HG03565 (cell line): ENCODE measurements at regions not wholly inside any gene's neighbourhood (a gene's known extent, or its start where the extent isn't known, plus 50 kb on each side); places are given as distances from the start of the nearest gene placed in this dataset.
"Not testable (repeated sequence)": the region's sequence is repeated elsewhere in the genome, so short reads cannot be mapped to it uniquely, and the experiment has no call there.

Experiments
- ATAC-seq: cut with Tn5 transposase; IDR thresholded peaks from one replicate; pipeline ENCODE4 v1.9.1; 2021; ENCODE audit warnings: mild to moderate bottlenecking, moderate library complexity; ENCODE audit not compliant: unreplicated experiment

DNA sequence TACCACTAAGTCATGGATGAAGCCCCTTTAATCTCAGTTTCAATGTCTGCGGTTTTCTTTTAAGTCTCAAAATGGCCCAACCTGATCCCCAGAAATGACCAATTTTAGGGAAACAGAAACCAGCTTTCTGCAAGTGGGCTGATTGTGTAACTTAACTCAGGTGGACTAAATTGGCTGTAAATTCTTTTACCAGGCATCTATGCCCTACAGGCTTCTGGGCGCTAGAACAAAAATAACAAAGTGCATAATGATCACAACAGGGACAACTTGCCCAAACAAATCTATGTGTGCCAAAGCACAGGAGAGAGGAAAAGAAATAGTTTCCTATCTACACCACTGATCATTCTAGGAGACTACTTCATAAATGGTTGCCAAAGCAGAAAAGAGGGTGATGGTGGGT lies 112.3 kb upstream of the SETBP1 start:
- no peak for ATAC-seq

- no peak for ATAC-seq
Measured at GRCh38 chr18:44568986-44569385, 111.7 kb upstream of the SETBP1 start.

GRCh38 chr18:44569391-44570055 lies 111.2 kb upstream of the SETBP1 start:
- ATAC-seq = no peak

GRCh38 chr18:44579028-44579702 lies 101.5 kb upstream of the SETBP1 start:
- ATAC-seq = peak; percentile 65

- no peak for ATAC-seq
Measured at GRCh38 chr18:44579745-44580144, 100.9 kb upstream of the SETBP1 start.

GRCh38 chr18:44580159-44580558 lies 100.5 kb upstream of the SETBP1 start:
- no peak for ATAC-seq

GRCh38 chr18:44580782-44581181 lies 99.9 kb upstream of the SETBP1 start:
- not testable (repeated sequence) for ATAC-seq

DNA sequence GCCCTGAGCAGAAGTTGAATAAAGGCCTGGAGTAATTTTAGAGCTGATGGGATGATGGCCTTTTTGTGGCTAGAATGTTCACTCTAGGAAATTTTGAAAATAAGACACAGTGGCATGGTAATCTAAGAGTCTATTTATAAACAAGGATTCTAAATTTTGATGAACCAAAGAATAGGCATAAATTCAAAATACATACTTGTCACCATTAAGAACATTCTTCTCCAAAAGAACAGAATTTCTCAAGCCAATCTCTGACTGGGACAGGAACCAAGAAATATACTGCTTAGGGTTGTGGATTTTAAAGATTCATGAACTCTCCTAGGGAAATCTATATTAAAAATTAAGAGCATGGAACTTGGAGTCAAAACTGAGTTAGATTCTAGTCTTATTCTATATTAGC lies 98.2 kb upstream of the SETBP1 start:
- ATAC-seq = no peak

DNA sequence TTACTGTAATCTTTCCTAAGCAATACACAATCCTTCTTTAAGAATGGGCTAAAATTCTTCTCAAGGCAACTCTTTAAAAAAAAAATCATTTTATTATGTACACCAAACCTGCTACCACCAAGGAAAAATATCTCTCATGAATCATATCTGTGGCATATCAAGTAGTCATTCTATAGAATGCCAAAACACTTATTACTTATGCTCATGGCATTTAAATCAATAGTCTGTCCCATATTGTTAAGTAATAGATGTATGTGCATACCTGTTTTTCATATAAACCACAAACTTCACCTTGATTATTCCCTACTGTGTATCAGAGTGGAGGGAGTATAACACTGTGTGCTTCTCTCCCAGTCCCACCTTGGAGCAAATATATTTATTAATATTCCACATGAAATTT lies 95.8 kb upstream of the SETBP1 start:
- no peak for ATAC-seq

DNA sequence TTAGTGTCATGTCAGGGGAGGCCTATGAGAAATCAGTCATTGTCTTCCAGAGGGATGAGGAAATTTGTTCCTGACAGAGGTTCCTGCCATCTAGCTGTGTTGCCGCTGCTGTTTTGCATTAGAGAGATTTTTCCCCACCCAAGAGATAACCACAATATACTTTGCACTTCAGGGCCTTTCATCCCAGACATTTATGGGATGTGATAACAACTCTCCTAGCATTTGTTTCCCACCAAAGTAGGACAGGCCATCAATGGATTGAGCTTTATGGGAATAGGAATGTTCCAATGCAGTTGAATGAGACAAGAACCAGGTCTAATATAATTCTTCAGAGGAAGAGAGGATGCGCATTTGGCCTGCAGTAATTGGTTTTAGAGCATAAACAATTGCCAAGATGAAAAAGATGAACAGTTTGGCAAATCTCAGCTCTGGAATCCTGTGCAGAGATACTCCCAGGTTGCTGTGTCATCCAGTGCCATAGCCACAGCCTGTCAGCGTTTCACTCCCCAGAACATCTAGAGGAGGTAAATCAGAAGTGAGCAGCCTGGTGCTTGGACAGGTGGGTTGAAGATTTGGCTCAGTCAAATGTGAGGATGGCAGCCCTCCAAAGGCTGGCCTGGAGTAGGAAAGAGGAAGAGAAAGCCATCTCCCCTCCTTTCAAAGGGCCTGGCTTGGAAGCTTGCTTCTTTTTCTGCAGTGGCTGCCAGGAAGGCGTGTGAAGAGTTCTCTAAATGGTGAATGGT lies 93.7 kb upstream of the SETBP1 start:
- no peak for ATAC-seq

DNA sequence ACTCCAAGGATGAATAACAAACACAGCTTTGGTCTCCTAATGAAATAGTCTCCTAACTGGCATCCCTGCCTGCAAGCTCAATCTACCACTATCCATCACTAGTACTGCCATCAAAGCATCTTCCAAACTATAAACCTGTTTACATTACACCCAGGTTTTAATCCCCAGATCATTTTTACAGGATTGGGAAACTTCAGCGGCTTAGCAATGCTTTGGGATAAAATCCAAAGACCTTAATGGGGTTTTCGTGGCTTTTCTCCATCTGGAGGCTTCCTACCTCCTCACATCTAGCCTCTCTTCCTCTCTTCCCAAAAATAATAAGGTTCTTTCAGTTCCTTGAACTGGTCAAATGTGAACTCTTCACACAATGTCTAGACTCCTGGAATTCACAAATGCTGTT lies 92.2 kb upstream of the SETBP1 start:
- ATAC-seq = no peak

DNA sequence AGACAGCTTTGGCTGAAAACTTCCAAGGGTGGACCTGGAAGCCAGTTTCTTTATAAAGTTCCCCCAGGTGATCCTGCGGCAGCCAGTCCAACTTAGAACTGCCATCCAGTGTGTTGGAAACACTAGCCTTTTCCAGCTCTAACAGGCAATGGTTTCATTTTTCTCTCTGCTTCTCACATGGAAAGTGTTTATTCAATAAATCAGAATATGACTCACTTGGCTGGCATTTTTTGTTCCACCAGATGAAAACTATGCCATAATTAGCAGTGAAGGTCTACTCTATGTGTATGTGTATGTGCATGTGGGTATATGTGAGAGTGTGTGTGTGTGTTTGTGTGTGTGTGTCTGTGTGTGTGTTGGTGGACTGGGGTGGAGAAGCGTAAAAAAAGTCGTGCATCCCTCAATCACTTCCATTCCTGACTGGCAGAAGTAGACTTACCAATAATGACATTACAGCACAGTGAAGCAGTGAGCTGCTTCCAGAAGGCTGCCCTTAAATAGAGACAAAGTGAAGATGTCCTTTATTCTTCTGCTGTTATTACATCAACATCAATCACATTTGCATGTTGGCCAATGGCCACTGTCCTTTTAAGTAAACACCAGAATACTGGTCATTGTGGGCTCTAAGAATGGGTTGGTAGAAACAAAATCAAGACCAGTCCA lies 90.9 kb upstream of the SETBP1 start:
- ATAC-seq = no peak

DNA sequence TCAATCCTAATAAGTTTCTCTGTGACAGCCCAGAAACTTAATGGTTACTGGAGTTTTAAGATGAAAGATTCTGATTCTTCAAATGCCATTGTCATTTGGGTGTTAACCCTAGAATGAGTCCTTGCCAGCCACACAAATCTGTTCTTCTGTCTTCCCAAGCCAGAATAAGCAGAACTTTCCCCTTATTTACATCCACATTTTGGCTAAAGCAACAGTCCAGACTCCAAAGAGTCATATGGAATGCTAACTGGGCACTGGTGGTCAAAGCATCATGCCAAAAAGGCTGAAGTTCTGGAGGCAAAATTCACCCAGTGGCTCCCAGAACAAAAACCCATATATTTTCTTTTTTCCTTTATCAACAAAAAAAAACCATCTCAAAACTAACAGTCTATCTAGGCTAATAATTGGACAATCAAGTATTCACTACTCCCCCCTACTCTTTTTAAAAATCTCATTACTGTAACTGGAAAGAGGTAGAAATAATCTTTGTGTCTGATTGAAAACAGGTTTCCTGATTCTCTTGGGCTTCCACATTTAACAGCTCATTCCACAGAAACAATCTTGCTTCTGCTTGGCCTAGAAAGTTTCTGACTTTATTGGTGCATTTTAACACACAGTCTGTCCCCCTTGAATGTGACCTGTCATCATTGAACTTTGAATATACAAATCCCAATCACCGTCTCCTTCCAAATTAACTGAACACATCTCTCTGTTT lies 89.6 kb upstream of the SETBP1 start:
- no peak for ATAC-seq

- no peak for ATAC-seq
Measured at GRCh38 chr18:44592639-44593038, 88.0 kb upstream of the SETBP1 start.

- no peak for ATAC-seq
Measured at GRCh38 chr18:44594799-44595467, 85.8 kb upstream of the SETBP1 start.

DNA sequence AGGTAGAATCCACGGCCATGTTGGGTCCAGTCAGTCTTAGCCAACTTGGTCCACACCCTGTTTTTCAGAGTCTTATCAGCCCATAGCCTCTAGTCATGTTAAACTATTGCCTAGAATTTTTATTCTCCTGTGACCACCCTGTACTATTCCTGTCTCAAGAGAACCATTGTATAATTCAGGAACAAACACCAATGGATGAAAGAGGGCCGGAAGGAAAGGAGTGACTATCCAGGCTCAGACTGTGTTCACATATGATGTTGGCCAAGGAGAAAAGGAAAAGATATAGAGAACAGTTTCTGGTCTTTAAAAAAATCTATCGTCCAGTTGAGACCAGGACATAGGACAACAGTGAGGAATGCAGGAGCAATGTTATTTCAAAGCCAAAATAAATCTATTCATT lies 82.9 kb upstream of the SETBP1 start:
- no peak for ATAC-seq

DNA sequence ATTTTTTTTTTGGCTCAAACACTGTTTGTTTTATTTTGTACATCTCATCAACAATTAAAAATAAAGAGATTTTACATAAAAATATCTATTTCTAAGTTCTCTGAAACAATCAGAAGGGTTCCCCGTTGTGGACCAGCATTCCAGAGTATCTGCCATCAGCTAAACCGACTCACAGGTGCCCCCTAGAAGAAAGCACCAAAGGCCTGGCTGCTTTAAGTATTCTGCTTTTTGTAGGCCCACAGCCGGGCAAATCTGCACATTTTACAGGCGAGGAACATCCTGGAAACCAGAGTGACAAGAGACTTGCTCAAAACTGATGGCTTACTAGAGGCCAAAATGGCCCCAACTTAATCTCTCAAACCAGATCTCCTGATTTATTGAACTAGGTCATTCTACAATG lies 82.2 kb upstream of the SETBP1 start:
- no peak for ATAC-seq

GRCh38 chr18:44599412-44599811 lies 81.3 kb upstream of the SETBP1 start:
- no peak for ATAC-seq

DNA sequence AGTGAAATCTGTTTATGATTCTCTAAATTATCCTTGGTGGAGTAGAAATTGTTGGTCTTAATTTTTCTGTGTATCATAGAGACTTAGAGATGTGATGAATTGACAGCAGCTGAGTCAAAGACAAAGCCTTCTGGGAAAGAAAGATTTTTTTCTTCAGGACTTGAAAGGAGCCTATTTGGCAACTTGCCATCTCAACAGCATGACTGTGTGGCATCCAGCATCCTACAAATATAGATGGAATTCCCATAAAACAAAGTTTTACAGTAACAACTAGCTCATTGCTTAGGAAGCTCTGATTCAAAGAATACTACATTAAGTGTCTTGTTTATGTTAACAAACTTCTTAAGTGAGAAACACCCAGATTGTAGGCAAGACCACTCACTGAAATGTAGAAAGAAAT lies 79.2 kb upstream of the SETBP1 start:
- ATAC-seq = no peak

DNA sequence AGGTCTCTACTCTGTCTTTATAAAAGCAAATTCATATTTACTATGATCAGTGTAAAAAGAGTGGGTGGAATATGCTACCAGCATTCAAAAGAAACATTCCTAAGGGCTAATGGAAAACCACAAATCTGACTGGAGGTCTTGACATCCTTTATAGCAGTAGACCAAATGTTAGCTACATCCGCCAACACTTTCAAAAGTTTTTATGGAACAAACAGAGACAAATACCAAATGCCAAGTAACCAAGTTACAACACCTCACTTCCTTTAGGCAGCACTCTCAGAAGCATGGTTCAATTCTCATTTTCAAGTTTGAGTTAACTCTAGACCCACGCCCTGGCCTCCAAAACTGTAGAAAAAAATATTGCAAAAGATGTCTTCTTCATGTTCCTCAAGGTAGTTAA lies 78.3 kb upstream of the SETBP1 start:
- ATAC-seq = no peak
